Activated naive CD4-positive, alpha-beta T cell treated with anti-CD3 and anti-CD28 coated beads, Interleukin-2, amount 50 U/mL, for 24 hours (primary cell): ENCODE measurements at regions not wholly inside any gene's neighbourhood (a gene's known extent, or its start where the extent isn't known, plus 50 kb on each side); places are given as distances from the start of the nearest gene placed in this dataset.

Experiments
- H3K27ac Mint-ChIP-seq: one replicate; pipeline ENCODE4 v1.8.0; 2021; ENCODE audit warnings: mild to moderate bottlenecking, mixed read lengths
- H3K27me3 Mint-ChIP-seq: one replicate; pipeline ENCODE4 v1.8.0; 2021; ENCODE audit warnings: mixed read lengths
- H3K36me3 Mint-ChIP-seq: one replicate; pipeline ENCODE4 v1.8.0; 2021; ENCODE audit warnings: mixed read lengths
- H3K4me1 Mint-ChIP-seq: one replicate; pipeline ENCODE4 v1.8.0; 2021; ENCODE audit warnings: mixed read lengths
- H3K4me3 Mint-ChIP-seq: one replicate; pipeline ENCODE4 v1.8.0; 2021; ENCODE audit warnings: mild to moderate bottlenecking, mixed read lengths
- H3K9me3 Mint-ChIP-seq: one replicate; pipeline ENCODE4 v1.8.0; 2021; ENCODE audit warnings: mixed read lengths

- Mint-ChIP-seq H3K9me3 (no peaks in the 10 kb centered on the region), H3K27me3 (no peaks in the 10 kb centered on the region), H3K4me1 (no peaks in the 10 kb centered on the region), H3K27ac (no peak overlapping the region), H3K4me3 (no peak overlapping the region), H3K36me3 (no peaks in the 10 kb centered on the region)
Observed at GRCh38 chr2:66698576-66699239, 263.8 kb downstream of the MEIS1 start.

GRCh38 chr2:66699416-66699792, 264.5 kb downstream of the MEIS1 start:
- Mint-ChIP-seq H3K36me3 (no peaks in the 10 kb centered on the region), H3K27me3 (peaks cover 1% of the 10 kb centered on the region), H3K4me1 (no peaks in the 10 kb centered on the region), H3K4me3 (no peak overlapping the region), H3K9me3 (no peaks in the 10 kb centered on the region), H3K27ac (no peak overlapping the region)

GRCh38 chr2:66699793-66700676, 265.1 kb downstream of the MEIS1 start:
- Mint-ChIP-seq H3K9me3 (no peaks in the 10 kb centered on the region), H3K27me3 (peaks cover 1% of the 10 kb centered on the region), H3K4me1 (no peaks in the 10 kb centered on the region), H3K27ac (no peak overlapping the region), H3K4me3 (no peak overlapping the region), H3K36me3 (no peaks in the 10 kb centered on the region)

DNA sequence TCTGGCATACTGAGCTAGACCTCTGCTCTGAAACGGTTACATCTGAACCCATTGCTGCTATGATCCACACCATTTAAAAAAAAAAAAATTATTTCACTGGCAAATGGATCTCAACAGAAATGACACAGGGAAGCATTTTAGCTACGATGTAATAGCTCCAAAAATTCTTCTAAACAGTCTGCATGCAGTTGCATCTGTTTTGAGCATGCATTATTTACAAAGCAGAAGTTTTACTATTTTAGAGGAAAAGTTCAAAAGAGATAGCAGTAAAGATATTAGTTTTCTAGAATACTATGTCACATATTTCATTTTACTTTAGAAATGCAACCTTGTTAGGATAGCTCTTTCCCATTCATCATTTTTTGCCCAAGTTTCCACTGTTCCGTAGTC, 265.7 kb downstream of the MEIS1 start:
- Mint-ChIP-seq H3K27ac (no peak overlapping the region), H3K4me3 (no peak overlapping the region), H3K27me3 (peaks cover 1% of the 10 kb centered on the region), H3K9me3 (no peaks in the 10 kb centered on the region), H3K4me1 (no peaks in the 10 kb centered on the region), H3K36me3 (no peaks in the 10 kb centered on the region)

GRCh38 chr2:66701251-66701650, 266.3 kb downstream of the MEIS1 start:
- Mint-ChIP-seq H3K4me1 (no peaks in the 10 kb centered on the region), H3K9me3 (no peaks in the 10 kb centered on the region), H3K27me3 (peaks cover 1% of the 10 kb centered on the region), H3K27ac (no peak overlapping the region), H3K36me3 (no peaks in the 10 kb centered on the region), H3K4me3 (no peak overlapping the region)

- Mint-ChIP-seq H3K27me3 (peaks cover 1% of the 10 kb centered on the region), H3K4me3 (no peak overlapping the region), H3K4me1 (no peaks in the 10 kb centered on the region), H3K27ac (no peak overlapping the region), H3K36me3 (no peaks in the 10 kb centered on the region), H3K9me3 (no peaks in the 10 kb centered on the region)
Observed at GRCh38 chr2:66701656-66702055, 266.7 kb downstream of the MEIS1 start.

GRCh38 chr2:66702301-66702700, 267.4 kb downstream of the MEIS1 start:
- peaks cover 1% of the 10 kb centered on the region for H3K27me3 Mint-ChIP-seq
- no peaks in the 10 kb centered on the region for H3K9me3 Mint-ChIP-seq
- no peaks in the 10 kb centered on the region for H3K36me3 Mint-ChIP-seq
- no peak overlapping the region for H3K4me3 Mint-ChIP-seq
- no peak overlapping the region for H3K27ac Mint-ChIP-seq
- no peaks in the 10 kb centered on the region for H3K4me1 Mint-ChIP-seq

DNA sequence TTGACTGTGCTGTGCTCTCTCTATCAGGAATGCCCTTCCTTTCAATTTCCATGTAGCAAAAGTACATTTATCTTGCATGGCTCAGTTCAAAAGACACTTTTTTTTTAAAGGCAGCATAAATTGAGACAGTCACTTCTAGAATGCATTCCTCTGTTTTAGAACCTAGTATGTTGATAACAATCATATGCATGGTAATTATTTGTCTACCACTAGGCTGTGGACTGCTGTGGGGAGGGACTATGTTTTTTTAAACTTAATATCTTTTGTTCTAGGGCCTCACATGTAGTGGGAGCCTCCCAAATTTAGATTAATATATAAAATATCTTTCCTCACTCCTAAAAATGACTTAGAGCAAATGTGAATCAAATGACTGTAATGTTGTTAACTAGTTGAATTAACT, 269.9 kb downstream of the MEIS1 start:
- H3K9me3 Mint-ChIP-seq, result no peaks in the 10 kb centered on the region
- H3K27ac Mint-ChIP-seq, result no peak overlapping the region
- no peaks in the 10 kb centered on the region for H3K4me1 Mint-ChIP-seq
- no peak overlapping the region for H3K4me3 Mint-ChIP-seq
- no peaks in the 10 kb centered on the region for H3K36me3 Mint-ChIP-seq
- H3K27me3 Mint-ChIP-seq, result peaks cover 1% of the 10 kb centered on the region

DNA sequence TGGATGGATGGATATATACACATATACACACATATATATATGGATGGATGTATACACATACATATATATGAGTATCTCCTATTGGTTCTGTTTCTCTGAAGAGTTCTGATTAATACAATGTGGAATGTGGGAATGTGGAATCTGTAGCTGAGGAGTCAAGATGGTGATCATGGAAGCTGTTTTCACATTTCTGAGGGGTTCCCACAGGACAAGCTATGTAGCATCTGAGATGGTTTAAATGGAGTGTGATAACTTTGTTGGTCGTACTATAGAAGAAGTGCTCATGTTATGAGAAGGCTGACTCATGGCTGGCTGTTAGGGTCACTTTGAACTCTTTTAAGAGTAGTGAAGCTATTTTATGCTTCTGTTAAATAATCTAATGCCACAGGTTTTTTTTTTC, 279.7 kb downstream of the MEIS1 start:
- H3K9me3 Mint-ChIP-seq, result no peaks in the 10 kb centered on the region
- H3K36me3 Mint-ChIP-seq, result no peaks in the 10 kb centered on the region
- no peaks in the 10 kb centered on the region for H3K27me3 Mint-ChIP-seq
- H3K4me3 Mint-ChIP-seq, result no peak overlapping the region
- H3K4me1 Mint-ChIP-seq, result no peaks in the 10 kb centered on the region
- no peak overlapping the region for H3K27ac Mint-ChIP-seq

- Mint-ChIP-seq H3K4me3 (no peak overlapping the region), H3K9me3 (no peaks in the 10 kb centered on the region), H3K36me3 (no peaks in the 10 kb centered on the region), H3K4me1 (no peaks in the 10 kb centered on the region), H3K27me3 (no peaks in the 10 kb centered on the region), H3K27ac (no peak overlapping the region)
Observed at GRCh38 chr2:66717218-66717905, 282.4 kb downstream of the MEIS1 start.

DNA sequence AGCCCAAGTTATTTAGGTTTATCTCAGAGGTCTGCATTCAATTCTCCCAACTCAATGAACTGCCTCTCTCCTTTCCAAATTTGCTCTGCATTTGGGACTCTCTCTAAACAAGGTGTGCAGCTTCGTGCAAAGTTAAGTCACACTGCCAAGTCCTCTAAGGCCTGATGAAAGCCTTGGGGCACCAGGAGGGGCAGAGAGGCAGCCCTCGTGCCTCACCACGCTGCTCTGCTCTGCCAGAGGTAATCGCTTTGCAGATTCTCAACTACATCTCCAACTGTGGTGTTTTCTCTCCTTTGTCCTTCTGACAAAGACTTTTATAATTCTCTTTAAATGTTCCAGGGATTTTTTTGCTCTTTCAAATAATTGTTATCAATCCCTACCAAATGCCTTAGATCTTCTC, 283.0 kb downstream of the MEIS1 start:
- H3K27me3 Mint-ChIP-seq, result no peaks in the 10 kb centered on the region
- H3K4me3 Mint-ChIP-seq, result no peak overlapping the region
- no peaks in the 10 kb centered on the region for H3K36me3 Mint-ChIP-seq
- H3K4me1 Mint-ChIP-seq, result no peaks in the 10 kb centered on the region
- H3K9me3 Mint-ChIP-seq, result no peaks in the 10 kb centered on the region
- H3K27ac Mint-ChIP-seq, result no peak overlapping the region

DNA sequence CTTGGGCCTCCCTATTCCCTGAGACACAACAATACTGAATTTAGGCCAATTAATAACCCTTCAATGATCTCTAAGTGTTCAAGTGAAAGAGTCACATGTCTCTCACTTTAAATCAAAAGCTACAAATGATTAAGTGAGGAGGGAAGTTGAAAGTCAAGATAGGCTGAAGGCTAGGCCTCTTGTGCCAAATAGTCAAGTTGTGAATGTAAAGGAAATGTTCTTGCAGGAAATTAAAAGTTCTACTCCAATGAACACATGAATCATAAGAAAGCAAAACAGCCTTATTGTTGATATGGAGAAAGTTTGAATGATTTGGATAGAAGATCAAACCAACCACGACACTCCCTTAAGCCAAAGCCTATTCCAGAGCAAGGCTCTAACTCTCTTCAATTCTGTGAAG, 286.9 kb downstream of the MEIS1 start:
- H3K4me3 Mint-ChIP-seq, result no peak overlapping the region
- H3K4me1 Mint-ChIP-seq, result no peaks in the 10 kb centered on the region
- no peak overlapping the region for H3K27ac Mint-ChIP-seq
- H3K36me3 Mint-ChIP-seq, result no peaks in the 10 kb centered on the region
- H3K9me3 Mint-ChIP-seq, result no peaks in the 10 kb centered on the region
- H3K27me3 Mint-ChIP-seq, result no peaks in the 10 kb centered on the region

DNA sequence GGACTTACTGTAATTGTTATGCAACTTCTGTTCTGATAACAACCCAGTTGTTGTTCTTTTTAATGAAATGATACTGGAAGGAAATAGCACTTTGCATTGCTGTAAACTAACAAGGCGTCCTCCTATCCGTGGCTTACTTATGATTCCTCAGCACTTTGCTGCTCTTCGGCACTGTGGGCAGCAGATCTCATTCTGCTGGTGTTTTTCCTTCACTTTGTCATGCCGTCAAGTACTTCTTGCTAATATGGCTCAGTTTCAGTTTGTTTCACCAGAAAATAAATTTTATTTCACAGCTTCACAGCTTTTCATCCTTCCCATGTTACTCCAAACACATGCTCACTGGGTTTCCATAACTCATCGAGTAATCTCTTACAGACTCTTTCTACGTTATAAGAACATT, 289.3 kb downstream of the MEIS1 start:
- no peak overlapping the region for H3K27ac Mint-ChIP-seq
- no peaks in the 10 kb centered on the region for H3K36me3 Mint-ChIP-seq
- no peaks in the 10 kb centered on the region for H3K27me3 Mint-ChIP-seq
- H3K4me3 Mint-ChIP-seq, result no peak overlapping the region
- H3K4me1 Mint-ChIP-seq, result no peaks in the 10 kb centered on the region
- H3K9me3 Mint-ChIP-seq, result no peaks in the 10 kb centered on the region

DNA sequence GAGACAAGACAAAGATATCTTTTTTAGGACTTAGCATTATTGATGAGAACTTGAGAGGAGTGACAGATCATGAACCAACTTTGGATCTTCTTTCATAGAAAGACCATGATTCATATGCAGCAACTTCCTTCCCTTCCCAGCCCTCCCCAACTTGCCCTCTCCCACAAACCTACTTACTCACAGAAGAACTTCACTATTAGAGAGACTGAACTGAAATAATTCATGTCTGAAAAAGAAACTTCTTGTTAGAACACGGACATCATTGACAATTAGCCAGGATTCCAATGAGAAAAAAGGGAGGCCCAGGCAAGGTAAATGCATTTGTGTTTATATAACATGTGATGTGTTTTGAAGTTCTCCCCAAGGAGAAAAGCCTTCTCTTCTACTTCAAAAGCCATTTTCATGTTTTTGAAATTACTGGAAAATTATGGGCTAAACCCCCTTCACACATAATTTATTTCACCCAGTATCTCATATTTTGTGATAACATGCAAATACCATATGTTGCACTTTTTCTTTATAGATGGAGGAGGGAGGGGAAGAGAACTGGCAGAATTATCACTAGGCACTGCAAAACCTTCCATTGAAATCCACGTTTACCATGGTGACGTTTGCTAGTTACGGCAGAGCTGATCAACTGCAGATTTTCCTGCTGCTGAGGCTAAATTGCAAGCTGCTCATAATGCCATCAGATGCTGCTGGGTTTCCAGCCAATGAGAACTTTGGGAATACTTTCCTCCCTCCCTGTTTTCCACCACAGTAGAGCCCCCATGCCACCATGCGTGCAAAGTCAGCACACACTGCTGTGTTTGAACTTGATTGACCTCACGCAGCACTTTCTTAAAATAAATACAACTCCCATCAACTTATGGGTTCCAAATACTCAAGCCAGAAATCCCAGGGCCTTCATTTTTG, 294.7 kb downstream of the MEIS1 start:
- Mint-ChIP-seq H3K4me1 (no peaks in the 10 kb centered on the region), H3K27me3 (no peaks in the 10 kb centered on the region), H3K9me3 (no peaks in the 10 kb centered on the region), H3K4me3 (no peak overlapping the region), H3K36me3 (no peaks in the 10 kb centered on the region), H3K27ac (no peak overlapping the region)

- no peak overlapping the region for H3K27ac Mint-ChIP-seq
- no peaks in the 10 kb centered on the region for H3K4me1 Mint-ChIP-seq
- H3K4me3 Mint-ChIP-seq, result no peak overlapping the region
- H3K9me3 Mint-ChIP-seq, result no peaks in the 10 kb centered on the region
- no peaks in the 10 kb centered on the region for H3K27me3 Mint-ChIP-seq
- no peaks in the 10 kb centered on the region for H3K36me3 Mint-ChIP-seq
Observed at GRCh38 chr2:66730441-66730840, 295.5 kb downstream of the MEIS1 start.
